Jurkat, Clone E6-1 (cell line): ENCODE measurements at regions not wholly inside any gene's neighbourhood (a gene's known extent, or its start where the extent isn't known, plus 50 kb on each side); places are given as distances from the start of the nearest gene placed in this dataset.
"Not testable (repeated sequence)": the region's sequence is repeated elsewhere in the genome, so short reads cannot be mapped to it uniquely, and the experiment has no call there.

Source experiments
- DNase-seq: peaks from one replicate; pipeline ENCODE4 v3.0.0-alpha.2; 2011; ENCODE audit warnings: low read depth, low spot score
- H3K4me3 ChIP-seq: 2 replicates; pipeline ENCODE4 v1.5.1; 2011; ENCODE audit warnings: mild to moderate bottlenecking, low read length, control low read depth, moderate library complexity

DNA sequence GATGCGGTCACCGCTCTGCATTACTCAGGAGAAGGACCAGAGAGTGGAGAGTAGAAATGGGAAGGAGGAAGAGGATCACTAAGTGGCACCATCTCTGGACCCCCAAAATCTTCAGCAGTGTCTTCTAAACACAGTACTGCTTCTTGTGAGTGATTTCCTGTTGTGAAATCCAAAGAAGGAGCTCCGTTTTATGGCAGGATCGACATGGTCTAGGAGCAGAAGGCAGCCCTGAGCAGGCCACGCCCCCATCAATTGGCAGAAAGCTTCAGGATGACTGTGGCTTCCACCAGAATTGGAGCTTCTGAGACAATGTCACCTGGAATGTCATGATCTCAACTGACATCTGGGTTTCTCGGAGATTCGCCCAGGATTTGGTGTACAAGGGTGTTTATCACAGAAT lies 171.5 kb downstream of the ADSS2 start:
- no peak for DNase-seq
- H3K4me3 ChIP-seq: no peak overlapping the region

DNA sequence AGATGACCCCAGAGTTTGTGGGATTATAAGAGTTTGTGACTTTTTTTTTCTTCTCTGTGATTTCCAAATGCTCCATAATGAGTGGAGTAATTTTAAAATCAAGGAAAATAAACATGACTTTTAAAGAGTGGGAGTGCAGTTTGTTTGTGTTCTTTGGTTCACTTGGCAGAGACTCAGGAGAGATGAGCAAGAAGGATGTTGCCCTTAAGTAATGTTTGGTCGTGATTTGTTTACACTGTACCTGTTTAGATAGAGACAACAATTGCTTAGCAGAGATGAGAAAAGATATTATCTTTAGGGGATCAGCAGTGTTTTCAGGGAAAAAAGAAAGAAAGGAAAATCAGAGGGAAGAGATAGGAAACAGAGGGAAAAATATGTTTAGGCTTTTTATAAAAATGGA lies 170.8 kb downstream of the ADSS2 start:
- DNase-seq: no peak
- no peak overlapping the region for H3K4me3 ChIP-seq

DNA sequence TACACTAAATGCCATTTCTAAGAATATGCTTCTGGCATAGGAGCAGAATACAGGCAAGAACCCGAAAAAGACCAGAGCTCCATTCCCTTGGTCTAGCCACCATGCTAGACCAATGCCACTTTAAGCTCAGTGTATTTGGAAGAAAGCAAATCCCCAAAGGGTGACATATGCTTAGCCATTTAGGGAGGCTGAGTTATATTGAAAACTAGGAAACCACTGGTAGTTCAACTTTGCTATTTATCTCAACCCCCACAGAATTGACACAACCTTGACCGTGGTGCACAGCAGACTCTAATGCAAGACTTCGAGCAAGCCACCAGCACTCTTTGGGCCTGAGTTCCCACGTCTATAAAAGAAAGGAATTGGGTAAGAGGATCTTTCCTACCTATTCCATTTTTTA lies 167.9 kb downstream of the ADSS2 start:
- no peak overlapping the region for H3K4me3 ChIP-seq
- no peak for DNase-seq

DNA sequence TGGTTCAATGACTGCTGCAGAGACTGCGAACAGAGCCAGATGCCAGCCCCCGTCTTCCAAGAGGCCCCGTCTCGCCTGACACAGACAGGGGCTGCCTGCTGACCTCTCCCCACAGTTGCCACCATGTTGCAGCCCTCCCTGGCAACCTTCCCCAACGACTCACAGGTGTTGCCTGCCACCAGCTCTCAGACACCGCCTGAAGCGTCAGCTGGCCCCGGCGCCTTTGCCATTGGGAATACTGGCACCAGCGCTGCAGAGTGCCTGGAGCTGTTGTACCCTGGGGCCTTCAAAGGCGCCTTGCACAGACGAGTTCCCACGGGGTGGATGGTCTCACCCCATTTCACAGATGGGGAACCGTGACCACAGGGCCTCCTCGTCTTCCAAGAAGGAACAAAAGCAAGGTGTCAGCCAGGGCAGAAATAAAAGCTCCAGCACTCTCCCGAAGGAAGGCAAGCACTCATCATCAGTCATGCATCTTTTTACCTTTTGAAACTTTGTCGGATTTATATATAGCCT lies 167.0 kb downstream of the ADSS2 start:
- no peak for DNase-seq

DNA sequence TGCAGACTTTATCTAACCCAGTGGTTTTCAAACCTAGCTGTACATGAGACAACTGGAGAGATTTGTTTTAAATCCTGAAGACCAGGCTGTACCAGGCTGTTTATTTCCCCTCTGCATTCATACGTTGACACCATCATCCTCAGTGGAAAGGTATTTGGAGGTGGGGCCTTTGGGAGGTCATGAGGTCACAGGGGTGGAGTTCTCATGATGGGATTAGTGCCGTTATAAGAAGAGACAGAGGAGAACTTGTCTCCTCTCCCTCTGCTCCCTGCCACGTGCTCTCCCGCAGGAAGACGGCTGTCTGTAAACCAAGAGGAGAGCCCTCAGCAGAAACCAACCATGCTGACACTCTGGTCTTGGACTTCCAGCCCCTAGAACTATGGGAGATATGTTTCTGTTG lies 165.4 kb downstream of the ADSS2 start:
- no peak overlapping the region for H3K4me3 ChIP-seq
- DNase-seq: no peak

More for the DNA sequence above, 167.0 kb downstream of the ADSS2 start:
- H3K4me3 ChIP-seq: no peak overlapping the region

DNA sequence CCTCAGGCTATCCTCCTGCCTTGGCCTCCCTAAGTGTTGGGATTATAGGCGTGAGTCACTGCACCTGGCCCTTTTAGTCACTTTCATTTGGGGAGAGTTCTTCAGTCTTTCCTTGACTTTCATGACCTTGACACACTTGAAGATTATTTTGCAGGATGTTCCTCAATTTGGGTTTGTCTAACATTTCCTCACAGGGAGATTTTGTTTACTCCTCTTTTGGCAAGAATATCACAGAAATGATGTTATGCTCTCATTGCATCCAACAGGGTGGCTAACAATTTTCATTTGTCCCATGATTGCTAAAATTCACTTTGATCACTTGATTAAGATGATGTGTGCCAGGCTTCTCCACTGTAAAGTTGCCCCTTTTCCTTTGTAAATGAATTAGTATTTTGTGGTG lies 164.0 kb downstream of the ADSS2 start:
- DNase-seq: no peak
- H3K4me3 ChIP-seq: no peak overlapping the region

DNA sequence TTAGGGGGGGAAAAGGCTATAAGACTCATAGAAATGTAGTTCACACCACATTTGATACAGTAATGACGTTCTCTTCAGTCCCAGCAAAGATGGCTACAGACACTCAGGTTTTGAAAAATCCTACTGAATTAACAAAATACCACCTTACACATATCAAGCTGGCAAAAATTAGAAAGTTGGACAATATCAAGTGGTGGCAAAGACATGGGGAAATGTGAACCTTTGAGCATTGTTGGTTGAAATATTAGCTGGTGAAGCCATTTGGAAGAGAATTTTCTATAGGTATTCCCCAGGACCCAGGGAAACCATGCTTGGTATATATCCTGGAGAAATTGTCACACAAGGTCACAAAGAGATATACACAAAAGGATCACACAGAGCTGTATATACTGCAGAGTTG lies 163.0 kb downstream of the ADSS2 start:
- no peak overlapping the region for H3K4me3 ChIP-seq
- no peak for DNase-seq

DNA sequence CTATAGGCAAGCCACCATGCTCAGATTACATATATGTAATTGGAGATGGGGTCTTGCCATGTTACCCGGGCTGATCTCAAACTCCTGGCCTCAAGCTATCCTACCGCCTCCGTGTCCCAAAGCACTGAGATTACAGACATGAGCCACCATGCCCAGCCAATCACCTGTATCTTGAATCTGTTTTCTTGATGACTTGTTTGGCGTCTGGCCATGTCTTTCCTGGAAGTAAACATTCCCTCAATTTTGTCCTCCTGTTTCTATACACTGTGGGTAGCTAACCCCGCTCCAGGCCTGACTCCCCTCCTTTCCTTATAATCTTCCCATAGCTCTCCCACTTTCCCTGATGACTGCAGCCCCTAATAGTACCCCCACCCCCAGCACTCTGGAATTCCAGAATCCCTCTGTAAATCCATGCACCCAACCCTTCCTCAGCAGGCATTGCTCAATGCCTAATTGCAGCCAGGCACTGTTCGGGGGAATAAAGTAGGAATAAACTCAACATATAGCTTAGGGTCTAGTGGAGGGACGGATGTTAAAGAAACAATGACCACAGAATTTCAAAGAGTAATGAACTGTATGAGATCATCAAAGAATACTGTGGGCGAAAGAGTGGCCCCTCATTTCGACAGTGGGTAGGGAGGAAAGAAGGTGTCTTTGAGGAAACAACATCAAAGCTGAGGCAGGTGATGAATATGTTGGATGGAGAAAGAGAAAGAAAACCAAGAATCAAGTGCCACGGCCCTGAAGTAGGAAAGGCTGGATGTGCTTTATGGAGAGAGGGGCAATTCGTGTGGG lies 161.5 kb downstream of the ADSS2 start:
- no peak for DNase-seq

DNA sequence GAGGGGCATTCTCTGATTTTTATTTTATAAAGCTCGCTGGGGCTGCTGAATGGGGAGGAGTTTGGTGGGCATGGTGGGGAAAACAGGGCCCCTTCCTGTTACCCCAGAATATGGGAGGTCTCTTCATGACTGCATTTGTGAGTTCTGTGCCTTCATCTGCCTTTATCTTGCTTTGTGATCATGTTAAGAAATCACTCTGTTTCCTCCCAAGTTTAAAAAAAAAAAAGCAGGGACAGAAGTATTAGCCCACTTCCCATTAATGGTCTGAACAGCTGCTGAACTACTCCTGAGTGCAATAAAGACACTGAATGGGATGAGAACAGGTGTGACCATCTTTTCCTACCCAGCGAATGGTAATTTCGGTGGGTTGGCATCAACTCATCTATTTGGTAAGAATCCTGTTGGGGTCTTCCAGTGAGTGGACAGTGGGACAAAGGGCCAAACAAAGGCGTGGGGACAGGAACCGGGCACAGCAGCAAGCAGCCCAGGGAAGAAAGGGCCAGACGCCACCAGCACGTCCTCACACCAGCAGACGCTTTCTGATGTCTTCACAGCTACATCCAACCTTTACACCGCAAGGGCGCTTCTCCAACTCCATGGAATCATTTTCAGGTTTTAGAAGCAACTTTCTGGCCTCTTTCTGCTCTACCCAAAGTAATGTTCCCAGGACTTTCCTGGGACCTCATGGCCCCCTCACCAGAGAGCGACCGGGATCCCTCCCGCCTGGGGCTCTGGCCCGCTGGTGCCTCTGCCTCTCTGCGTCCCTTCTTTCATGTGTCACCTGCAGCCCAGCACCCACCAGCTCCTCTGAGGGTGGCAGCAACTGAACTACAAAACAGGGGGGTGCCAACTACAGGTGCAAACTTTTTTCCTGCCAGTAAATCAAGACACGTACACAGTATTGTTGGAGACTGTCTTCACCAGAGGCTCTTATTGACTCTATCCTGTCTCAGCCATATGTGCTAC lies 160.2 kb downstream of the ADSS2 start:
- no peak overlapping the region for H3K4me3 ChIP-seq
- DNase-seq: peak; percentile 30

More for the DNA sequence above, 161.5 kb downstream of the ADSS2 start:
- H3K4me3 ChIP-seq: no peak overlapping the region

DNA sequence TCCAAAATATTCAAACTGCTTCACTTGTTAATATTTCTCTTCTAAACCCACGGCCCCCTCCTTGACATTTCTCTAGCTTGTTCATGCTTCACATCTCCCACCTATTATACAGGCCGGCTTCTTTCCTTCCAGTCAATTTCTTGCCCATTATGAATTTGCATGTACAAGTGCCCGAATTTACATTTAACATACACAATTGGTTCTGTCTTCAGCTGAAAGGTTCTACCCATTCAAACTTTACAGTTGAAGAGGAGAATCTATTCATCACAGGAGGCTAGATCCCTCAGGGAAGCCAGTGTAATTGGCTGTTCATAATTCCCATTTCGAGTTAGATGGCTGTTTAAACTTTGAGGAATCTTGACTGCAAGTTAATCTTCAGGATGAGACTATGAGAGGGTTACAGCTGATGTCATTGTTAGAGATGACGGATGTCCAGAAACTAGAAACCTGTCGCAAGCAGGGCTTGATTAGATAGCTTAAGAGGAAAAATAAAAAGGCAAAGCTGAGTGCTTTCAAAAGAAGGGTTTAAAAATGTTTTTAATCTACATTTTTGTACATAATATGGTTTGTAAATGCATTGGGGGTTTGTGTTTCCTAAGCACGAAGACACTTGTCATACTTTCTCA lies 157.0 kb downstream of the ADSS2 start:
- H3K4me3 ChIP-seq: no peak overlapping the region
- no peak for DNase-seq

DNA sequence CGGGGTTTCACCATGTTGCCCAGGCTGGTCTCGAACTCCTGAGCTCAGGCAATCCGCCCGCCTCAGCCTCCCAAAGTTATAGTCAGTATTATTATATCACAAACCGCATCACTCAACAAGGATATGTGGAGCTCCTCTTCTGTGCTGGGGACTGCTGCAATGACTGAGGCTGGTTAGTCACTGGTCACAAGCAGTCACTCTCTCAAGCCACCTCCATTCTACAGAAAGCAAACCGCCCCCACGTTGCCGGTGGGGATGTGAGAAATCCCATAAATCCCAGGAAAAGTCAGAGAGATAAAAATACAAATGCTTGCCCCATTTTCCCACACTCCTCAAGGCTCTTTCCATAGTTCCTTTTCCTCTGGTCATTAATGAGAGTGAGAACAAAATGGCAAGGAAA lies 155.7 kb downstream of the ADSS2 start:
- H3K4me3 ChIP-seq: no peak overlapping the region
- DNase-seq: no peak

DNA sequence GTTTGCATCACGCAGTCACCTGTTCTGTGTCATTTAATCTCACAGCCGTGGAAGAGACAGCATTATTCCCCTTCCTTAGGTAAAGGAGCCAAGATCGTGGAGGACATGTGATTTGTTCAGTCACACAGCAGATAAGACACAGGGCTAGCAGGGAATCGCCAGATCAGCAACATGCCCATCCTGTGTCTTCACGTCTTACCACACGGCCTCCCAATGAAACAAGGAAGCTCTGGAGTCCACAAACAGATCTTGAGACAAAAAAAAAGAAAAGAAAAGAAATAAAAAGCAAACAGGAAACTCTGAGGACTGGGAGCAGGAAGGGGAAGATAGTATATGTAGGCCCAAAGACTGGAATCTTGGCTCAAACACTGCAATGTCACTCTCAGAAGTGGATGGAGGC lies 155.3 kb downstream of the ADSS2 start:
- DNase-seq: no peak
- H3K4me3 ChIP-seq: no peak overlapping the region

DNA sequence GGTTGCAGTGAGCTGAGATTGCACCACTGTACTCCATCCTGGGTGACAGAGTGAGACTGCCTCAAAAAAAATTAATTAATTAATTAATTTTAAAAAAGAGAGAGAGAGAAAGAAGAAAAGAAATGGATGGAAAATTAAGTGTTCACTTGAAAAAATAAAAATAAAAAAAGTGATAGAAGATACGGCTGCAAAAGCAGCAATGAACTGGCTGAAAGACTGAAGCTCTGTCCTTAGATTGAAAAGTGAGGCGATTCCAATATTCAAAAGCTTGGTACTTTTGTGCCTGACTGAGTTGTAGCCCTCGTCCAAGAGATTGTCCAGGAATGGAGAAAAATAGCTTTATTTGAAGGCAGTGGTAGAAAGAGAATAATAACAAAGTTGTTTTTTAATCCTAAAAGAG lies 154.6 kb downstream of the ADSS2 start:
- no peak overlapping the region for H3K4me3 ChIP-seq
- no peak for DNase-seq

DNA sequence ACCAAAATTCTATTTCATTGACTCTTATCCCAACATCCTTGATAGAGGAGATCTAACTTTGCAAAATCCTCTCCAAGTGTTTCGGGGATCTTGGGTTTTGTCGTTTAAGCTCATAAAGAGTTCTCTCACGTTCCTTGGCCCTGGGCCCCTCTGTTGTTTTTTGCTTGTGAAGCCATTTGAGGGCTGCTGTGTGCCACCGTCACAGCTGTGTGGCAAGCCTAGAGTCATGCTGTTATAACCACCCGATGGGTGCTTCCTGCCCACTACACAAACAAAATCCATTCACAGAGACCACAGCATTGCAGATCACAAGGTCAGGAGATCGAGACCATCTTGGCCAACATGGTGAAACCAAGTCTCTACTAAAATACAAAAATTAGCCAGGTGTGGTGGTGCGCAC lies 154.1 kb downstream of the ADSS2 start:
- DNase-seq: peak; percentile 58
- H3K4me3 ChIP-seq: no peak overlapping the region

DNA sequence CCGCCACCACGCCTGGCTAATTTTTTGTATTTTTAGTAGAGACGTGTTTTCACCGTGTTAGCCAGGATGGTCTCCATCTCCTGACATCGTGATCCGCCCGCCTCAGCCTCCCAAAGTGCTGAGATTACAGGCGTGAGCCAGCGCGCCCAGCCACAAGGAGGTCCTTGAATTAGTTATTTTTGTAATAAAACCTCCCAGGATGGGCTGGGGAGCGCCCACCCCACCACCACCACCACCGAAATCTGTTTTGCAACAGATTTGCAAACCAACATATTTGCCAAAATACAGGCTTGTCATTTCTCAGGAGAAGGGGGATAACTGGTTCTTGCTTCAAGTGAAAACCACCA lies 151.7 kb downstream of the ADSS2 start:
- DNase-seq, H3K4me3 ChIP-seq: not testable (repeated sequence)

DNA sequence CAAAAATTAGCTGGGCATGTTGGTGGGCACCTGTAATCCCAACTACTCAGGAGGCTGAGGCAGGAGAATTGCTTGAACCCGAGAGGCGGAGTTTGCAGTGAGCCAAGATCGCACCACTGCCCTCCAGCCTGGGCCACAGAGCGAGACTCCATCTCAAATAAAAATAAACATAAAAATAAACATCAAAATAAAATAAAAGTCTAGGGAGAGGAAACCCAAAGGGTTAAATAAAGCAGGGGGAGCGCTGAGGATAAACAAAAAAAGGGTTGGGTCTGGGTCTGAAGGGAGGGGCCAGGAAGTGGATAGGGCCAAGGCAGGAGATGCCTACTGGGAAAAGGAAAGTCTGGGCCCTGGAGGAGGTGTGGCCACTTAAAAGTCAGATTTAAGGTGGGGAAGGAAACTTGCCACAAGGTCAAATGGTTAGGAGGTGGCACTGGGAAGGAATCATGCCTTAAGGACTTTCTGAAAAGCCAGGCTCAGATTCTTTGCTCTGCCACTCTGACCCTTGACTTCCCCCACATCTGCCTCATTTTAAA lies 150.0 kb downstream of the ADSS2 start:
- no peak overlapping the region for H3K4me3 ChIP-seq
- DNase-seq: no peak

DNA sequence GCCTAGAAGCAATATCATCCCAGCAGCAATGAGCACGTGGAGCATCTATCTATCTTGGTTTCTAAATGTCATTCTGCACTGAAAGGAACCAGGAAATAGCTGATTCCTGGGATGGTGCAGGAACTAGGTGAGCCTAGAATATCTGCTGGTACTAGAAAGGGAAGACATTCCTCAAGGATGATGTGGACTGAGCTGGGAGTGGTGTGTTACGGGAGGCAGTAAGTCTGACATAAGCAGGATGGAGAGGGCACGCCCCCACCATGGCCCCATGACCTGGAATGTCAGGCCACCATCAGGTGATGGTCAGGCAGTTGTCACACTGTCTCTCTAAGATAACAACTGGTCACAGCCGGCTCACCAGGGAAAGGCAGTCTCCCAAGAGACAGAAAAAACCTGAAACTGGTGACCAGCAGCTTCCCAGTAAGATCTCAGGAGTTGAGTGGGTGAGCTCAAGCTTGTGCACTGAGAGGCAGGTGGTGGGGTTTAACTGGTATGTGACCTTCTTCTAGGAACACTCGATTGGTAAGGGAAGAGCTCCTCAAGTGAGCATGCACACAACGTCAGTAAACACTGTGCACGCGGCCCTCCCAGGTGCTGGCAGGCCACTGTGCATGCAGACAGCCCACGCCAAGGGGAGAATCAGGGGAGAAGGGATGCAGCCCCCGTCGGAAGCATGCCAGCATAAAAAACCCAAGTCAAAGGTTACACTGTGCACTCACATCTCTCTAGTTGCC lies 148.7 kb downstream of the ADSS2 start:
- H3K4me3 ChIP-seq: no peak overlapping the region
- no peak for DNase-seq

DNA sequence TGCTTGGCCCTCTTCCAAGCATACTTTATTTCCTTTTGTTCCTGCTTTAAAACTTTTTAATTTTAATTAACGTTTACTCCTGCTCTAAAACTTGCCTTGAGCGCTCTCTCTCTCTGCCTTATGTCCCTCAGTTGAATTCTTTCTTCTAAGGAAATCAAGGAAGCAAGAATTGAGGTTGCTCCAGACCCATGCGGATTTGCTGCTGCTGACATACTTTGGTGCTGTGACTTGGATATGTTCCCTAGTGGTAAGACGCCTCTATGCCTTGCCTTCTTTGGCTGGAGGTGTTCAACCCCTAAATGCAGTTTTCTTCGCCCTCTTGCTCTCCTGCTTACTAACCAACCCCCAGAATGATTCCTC lies 148.1 kb downstream of the ADSS2 start:
- H3K4me3 ChIP-seq: no peak overlapping the region
- DNase-seq: no peak

DNA sequence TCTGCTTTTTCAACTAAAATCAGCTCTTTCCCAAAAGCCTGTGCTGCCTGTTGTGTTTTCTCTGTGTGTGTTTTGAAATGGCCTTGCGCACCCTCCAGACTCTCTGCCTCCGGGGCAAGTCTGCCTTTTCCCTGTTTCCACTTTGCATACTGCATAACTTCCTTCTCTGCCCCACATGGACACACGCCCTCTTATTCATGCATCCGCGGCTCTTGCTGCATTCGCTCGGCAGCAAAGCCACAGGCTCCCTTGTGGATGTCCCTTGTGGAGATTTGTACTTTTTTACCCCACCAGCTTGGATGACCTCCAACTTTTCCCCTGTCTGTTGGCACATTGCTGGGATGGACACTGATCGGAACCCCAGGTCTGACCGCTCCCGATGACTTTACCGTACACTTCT lies 147.6 kb downstream of the ADSS2 start:
- no peak for DNase-seq
- H3K4me3 ChIP-seq: no peak overlapping the region
